GM23338 (cell line): ENCODE measurements at regions not wholly inside any gene's neighbourhood (a gene's known extent, or its start where the extent isn't known, plus 50 kb on each side); places are given as distances from the start of the nearest gene placed in this dataset.

Source experiments
- ATAC-seq: fragments of 200-7000 bp; cut with Tn5 transposase; 3 replicates; pipeline ENCODE4 v1.9.1; 2020
- DNase-seq: peaks from one replicate; pipeline ENCODE4 v3.0.0-alpha.2; 2015; ENCODE audit warnings: low spot score
- H2AFZ ChIP-seq: fragments of 200-600 bp; sonication (generic); 2 replicates; pipeline ENCODE4 v1.8.0; 2016; ENCODE audit warnings: antibody characterized with exemption, mild to moderate bottlenecking, moderate library complexity
- H3F3A ChIP-seq: fragments of 200-600 bp; sonication (generic); replicated peaks from 2 replicates; pipeline ENCODE4 v1.8.0; 2017; ENCODE audit warnings: antibody characterized with exemption, mixed run types, low read depth
- H3K27ac ChIP-seq: fragments of 200-600 bp; sonication (generic); 2 replicates; pipeline ENCODE4 v1.6.1; 2016; ENCODE audit warnings: low read depth
- H3K27me3 ChIP-seq: fragments of 200-600 bp; sonication (generic); 2 replicates; pipeline ENCODE4 v1.8.0; 2016; ENCODE audit warnings: mild to moderate bottlenecking, mixed run types, moderate library complexity; ENCODE audit not compliant: insufficient read depth
- H3K36me3 ChIP-seq: fragments of 200-600 bp; sonication (generic); 2 replicates; pipeline ENCODE4 v1.8.0; 2016; ENCODE audit warnings: mild to moderate bottlenecking; ENCODE audit not compliant: insufficient read depth
- H3K4me1 ChIP-seq: fragments of 200-600 bp; sonication (generic); 2 replicates; pipeline ENCODE4 v1.8.0; 2016; ENCODE audit warnings: mild to moderate bottlenecking, moderate library complexity; ENCODE audit not compliant: insufficient read depth
- H3K4me2 ChIP-seq: fragments of 200-600 bp; sonication (generic); 2 replicates; pipeline ENCODE4 v1.7.1; 2017; ENCODE audit warnings: mixed run types
- H3K4me3 ChIP-seq: fragments of 200-600 bp; sonication (generic); 2 replicates; pipeline ENCODE4 v1.6.1; 2016; ENCODE audit warnings: mixed run types
- H3K79me2 ChIP-seq: fragments of 200-600 bp; sonication (generic); replicated peaks from 2 replicates; pipeline ENCODE4 v1.8.0; 2017; ENCODE audit warnings: mild to moderate bottlenecking; ENCODE audit not compliant: insufficient read depth
- H3K9me2 ChIP-seq: fragments of 200-600 bp; sonication (generic); 2 replicates; pipeline ENCODE4 v1.8.0; 2017; ENCODE audit not compliant: insufficient read depth
- H4K20me1 ChIP-seq: fragments of 200-600 bp; sonication (generic); replicated peaks from 2 replicates; pipeline ENCODE4 v1.8.0; 2017; ENCODE audit warnings: mild to moderate bottlenecking; ENCODE audit not compliant: insufficient read depth
- H3K27ac Mint-ChIP-seq: 2 replicates; pipeline ENCODE4 v1.8.0; 2020; ENCODE audit warnings: inconsistent platforms, mild to moderate bottlenecking, moderate library complexity, mixed read lengths
- H3K27me3 Mint-ChIP-seq: 3 replicates; pipeline ENCODE4 v1.8.0; 2022; ENCODE audit warnings: low read depth, mild to moderate bottlenecking, moderate library complexity, mixed read lengths, inconsistent platforms; ENCODE audit not compliant: insufficient read depth, poor library complexity
- H3K36me3 Mint-ChIP-seq: 3 replicates; pipeline ENCODE4 v1.8.0; 2021; ENCODE audit warnings: low read depth, mild to moderate bottlenecking, inconsistent platforms, moderate library complexity, mixed read lengths
- H3K4me1 Mint-ChIP-seq: 3 replicates; pipeline ENCODE4 v1.8.0; 2020; ENCODE audit warnings: mild to moderate bottlenecking, inconsistent platforms, mixed read lengths
- H3K4me3 Mint-ChIP-seq: 3 replicates; pipeline ENCODE4 v1.8.0; 2021; ENCODE audit warnings: moderate library complexity, mild to moderate bottlenecking, inconsistent platforms, mixed read lengths
- H3K9me3 Mint-ChIP-seq: 3 replicates; pipeline ENCODE4 v1.8.0; 2020; ENCODE audit warnings: moderate library complexity, mild to moderate bottlenecking, inconsistent platforms, mixed read lengths
- CREB1 ChIP-seq: fragments of 250-450 bp; sonication (Bioruptor Pico); IDR thresholded peaks from 2 replicates; pipeline ENCODE4 v1.5.0; 2020; ENCODE audit warnings: low read depth, mild to moderate bottlenecking, moderate library complexity
- CTCF ChIP-seq, 2 experiments: fragments of 200-600 bp in 1 of 2; sonication (generic) in 1 of 2; conservative IDR thresholded peaks; 2 replicates each; pipeline versions ENCODE4 v1.5.1 to v1.6.1; 2016 to 2017; ENCODE audit warnings: antibody characterized with exemption in 2 of 2, low read depth in 2 of 2, mild to moderate bottlenecking in 2 of 2, moderate library complexity in 1 of 2
- ETS1 ChIP-seq: IDR thresholded peaks from 2 replicates; pipeline ENCODE4 v1.6.1; 2016; ENCODE audit warnings: antibody characterized with exemption
- EZH2 ChIP-seq: fragments of 200-600 bp; sonication (generic); IDR thresholded peaks from one replicate; pipeline ENCODE4 v1.8.0; 2017; ENCODE audit warnings: antibody characterized with exemption, mild to moderate bottlenecking, low read depth; ENCODE audit not compliant: unreplicated experiment
- JUNB ChIP-seq: IDR thresholded peaks from one replicate; pipeline ENCODE4 v1.6.1; 2016; ENCODE audit warnings: antibody characterized with exemption; ENCODE audit not compliant: unreplicated experiment
- NANOG ChIP-seq: IDR thresholded peaks from 2 replicates; pipeline ENCODE4 v1.6.1; 2016; ENCODE audit warnings: antibody characterized with exemption, borderline replicate concordance
- ZNF114 ChIP-seq: fragments of 250-450 bp; sonication (Bioruptor Pico); IDR thresholded peaks from 2 replicates; pipeline ENCODE4 v1.5.0; 2020; ENCODE audit warnings: mild to moderate bottlenecking, moderate library complexity
- ZNF331 ChIP-seq: fragments of 250-450 bp; sonication (Bioruptor Pico); IDR thresholded peaks from 2 replicates; pipeline ENCODE4 v1.5.0; 2020; ENCODE audit warnings: low read depth, mild to moderate bottlenecking, moderate library complexity
- TF ChIP-seq, protein P1 (sequence below): fragments of 250-450 bp; sonication (Bioruptor Pico); IDR thresholded peaks from 2 replicates; pipeline ENCODE4 v1.5.0; 2020; ENCODE audit warnings: mild to moderate bottlenecking, moderate library complexity

GRCh38 chr2:167480986-167481309, 592.7 kb downstream of the XIRP2 start:
- H3K79me2 ChIP-seq: peaks cover 75% of the 10 kb centered on the region
- H3K36me3 Mint-ChIP-seq: no peaks in the 10 kb centered on the region; the same call in 2 of the 3 replicates
- H3K27ac Mint-ChIP-seq: no peak overlapping the region
- peak; percentile 15; the same call in 1 of the 3 replicates for ATAC-seq
- peak; percentile 25 for DNase-seq
- peak overlapping the region; percentile 86; the same call in 1 of the 2 replicates for H3K27ac ChIP-seq
- peak overlapping the region; percentile 60 for H3K4me2 ChIP-seq
- 0 out of 2 replicates have a peak overlapping the region, but pooled peaks have one; percentile 11 for H3K4me3 ChIP-seq
- TF ChIP-seq ZNF331 (CRISPR knock-in tag) (no peak), NANOG (peak; percentile 73; the same call in 1 of the 2 replicates)
- H3K9me2 ChIP-seq: no peaks in the 10 kb centered on the region; the same call in 1 of the 2 replicates
- H3K9me3 Mint-ChIP-seq: no peaks in the 10 kb centered on the region
- no peak overlapping the region for H2AFZ ChIP-seq
- H3K36me3 ChIP-seq: no peaks in the 10 kb centered on the region
- no peaks in the 10 kb centered on the region for H4K20me1 ChIP-seq
- no peaks in the 10 kb centered on the region for H3F3A ChIP-seq
- peaks cover 42% of the 10 kb centered on the region for H3K4me1 Mint-ChIP-seq
- H3K4me1 ChIP-seq: peaks cover 52% of the 10 kb centered on the region
- no peak overlapping the region for H3K4me3 Mint-ChIP-seq
- H3K27me3 Mint-ChIP-seq: no peaks in the 10 kb centered on the region
- no peaks in the 10 kb centered on the region for H3K27me3 ChIP-seq

GRCh38 chr2:167480232-167480985, 592.1 kb downstream of the XIRP2 start:
- Histone ChIP-seq H3K27ac (peak overlapping the region; percentile 86), H3K4me3 (0 out of 2 replicates have a peak overlapping the region, but pooled peaks have one; percentile 11), H4K20me1 (no peaks in the 10 kb centered on the region), H3K27me3 (no peaks in the 10 kb centered on the region), H3K36me3 (no peaks in the 10 kb centered on the region), H3K79me2 (peaks cover 72% of the 10 kb centered on the region), H3K9me2 (no peaks in the 10 kb centered on the region; the same call in 1 of the 2 replicates), H3F3A (no peaks in the 10 kb centered on the region), H2AFZ (no peak overlapping the region), H3K4me1 (peaks cover 52% of the 10 kb centered on the region), H3K4me2 (peak overlapping the region; percentile 60)
- Mint-ChIP-seq H3K27me3 (no peaks in the 10 kb centered on the region), H3K36me3 (no peaks in the 10 kb centered on the region; the same call in 2 of the 3 replicates), H3K27ac (peak overlapping the region; percentile 58), H3K9me3 (no peaks in the 10 kb centered on the region), H3K4me3 (no peak overlapping the region), H3K4me1 (peaks cover 42% of the 10 kb centered on the region)
- DNase-seq (peak; percentile 50), ATAC-seq (peak; percentile 63)
- no peak for TF ChIP-seq CREB1 (CRISPR knock-in tag)
- TF ChIP-seq CTCF (conservative IDR thresholded peaks at IDR 0.05; ENCODE audit: low read depth in 2 of 2): no peak
- no peak for TF ChIP-seq ETS1
- no peak for TF ChIP-seq ZNF331 (CRISPR knock-in tag)
- no peak for TF ChIP-seq JUNB
- no peak for TF ChIP-seq ZNF114 (CRISPR knock-in tag)
- no peak for TF ChIP-seq EZH2
- TF ChIP-seq, protein P1, sequence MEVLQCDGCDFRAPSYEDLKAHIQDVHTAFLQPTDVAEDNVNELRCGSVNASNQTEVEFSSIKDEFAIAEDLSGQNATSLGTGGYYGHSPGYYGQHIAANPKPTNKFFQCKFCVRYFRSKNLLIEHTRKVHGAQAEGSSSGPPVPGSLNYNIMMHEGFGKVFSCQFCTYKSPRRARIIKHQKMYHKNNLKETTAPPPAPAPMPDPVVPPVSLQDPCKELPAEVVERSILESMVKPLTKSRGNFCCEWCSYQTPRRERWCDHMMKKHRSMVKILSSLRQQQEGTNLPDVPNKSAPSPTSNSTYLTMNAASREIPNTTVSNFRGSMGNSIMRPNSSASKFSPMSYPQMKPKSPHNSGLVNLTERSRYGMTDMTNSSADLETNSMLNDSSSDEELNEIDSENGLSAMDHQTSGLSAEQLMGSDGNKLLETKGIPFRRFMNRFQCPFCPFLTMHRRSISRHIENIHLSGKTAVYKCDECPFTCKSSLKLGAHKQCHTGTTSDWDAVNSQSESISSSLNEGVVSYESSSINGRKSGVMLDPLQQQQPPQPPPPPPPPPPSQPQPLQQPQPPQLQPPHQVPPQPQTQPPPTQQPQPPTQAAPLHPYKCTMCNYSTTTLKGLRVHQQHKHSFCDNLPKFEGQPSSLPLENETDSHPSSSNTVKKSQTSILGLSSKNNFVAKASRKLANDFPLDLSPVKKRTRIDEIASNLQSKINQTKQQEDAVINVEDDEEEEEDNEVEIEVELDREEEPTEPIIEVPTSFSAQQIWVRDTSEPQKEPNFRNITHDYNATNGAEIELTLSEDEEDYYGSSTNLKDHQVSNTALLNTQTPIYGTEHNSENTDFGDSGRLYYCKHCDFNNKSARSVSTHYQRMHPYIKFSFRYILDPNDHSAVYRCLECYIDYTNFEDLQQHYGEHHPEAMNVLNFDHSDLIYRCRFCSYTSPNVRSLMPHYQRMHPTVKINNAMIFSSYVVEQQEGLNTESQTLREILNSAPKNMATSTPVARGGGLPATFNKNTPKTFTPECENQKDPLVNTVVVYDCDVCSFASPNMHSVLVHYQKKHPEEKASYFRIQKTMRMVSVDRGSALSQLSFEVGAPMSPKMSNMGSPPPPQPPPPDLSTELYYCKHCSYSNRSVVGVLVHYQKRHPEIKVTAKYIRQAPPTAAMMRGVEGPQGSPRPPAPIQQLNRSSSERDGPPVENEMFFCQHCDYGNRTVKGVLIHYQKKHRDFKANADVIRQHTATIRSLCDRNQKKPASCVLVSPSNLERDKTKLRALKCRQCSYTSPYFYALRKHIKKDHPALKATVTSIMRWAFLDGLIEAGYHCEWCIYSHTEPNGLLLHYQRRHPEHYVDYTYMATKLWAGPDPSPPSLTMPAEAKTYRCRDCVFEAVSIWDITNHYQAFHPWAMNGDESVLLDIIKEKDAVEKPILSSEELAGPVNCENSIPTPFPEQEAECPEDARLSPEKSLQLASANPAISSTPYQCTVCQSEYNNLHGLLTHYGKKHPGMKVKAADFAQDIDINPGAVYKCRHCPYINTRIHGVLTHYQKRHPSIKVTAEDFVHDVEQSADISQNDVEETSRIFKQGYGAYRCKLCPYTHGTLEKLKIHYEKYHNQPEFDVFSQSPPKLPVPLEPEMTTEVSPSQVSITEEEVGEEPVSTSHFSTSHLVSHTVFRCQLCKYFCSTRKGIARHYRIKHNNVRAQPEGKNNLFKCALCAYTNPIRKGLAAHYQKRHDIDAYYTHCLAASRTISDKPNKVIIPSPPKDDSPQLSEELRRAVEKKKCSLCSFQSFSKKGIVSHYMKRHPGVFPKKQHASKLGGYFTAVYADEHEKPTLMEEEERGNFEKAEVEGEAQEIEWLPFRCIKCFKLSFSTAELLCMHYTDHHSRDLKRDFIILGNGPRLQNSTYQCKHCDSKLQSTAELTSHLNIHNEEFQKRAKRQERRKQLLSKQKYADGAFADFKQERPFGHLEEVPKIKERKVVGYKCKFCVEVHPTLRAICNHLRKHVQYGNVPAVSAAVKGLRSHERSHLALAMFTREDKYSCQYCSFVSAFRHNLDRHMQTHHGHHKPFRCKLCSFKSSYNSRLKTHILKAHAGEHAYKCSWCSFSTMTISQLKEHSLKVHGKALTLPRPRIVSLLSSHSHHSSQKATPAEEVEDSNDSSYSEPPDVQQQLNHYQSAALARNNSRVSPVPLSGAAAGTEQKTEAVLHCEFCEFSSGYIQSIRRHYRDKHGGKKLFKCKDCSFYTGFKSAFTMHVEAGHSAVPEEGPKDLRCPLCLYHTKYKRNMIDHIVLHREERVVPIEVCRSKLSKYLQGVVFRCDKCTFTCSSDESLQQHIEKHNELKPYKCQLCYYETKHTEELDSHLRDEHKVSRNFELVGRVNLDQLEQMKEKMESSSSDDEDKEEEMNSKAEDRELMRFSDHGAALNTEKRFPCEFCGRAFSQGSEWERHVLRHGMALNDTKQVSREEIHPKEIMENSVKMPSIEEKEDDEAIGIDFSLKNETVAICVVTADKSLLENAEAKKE (CRISPR knock-in tag): no peak
